SIG-M5 treated with dmso at 0.1 percent for 504 hours (cell line): ENCODE measurements at regions not wholly inside any gene's neighbourhood (a gene's known extent, or its start where the extent isn't known, plus 50 kb on each side); places are given as distances from the start of the nearest gene placed in this dataset.
A peak's percentile ranks its signal among the peaks of the same experiment; 100 is the strongest.

Source experiments
- DNase-seq: peaks from one replicate; lab custom pipeline; 2025; ENCODE audit not compliant: unreplicated experiment; lab: John Stamatoyannopoulos, UW

- DNase-seq, result no peak
These were observed 238.0 kb upstream of the ATP2B1 start for GRCh38 chr12:89946518-89947135.

DNA sequence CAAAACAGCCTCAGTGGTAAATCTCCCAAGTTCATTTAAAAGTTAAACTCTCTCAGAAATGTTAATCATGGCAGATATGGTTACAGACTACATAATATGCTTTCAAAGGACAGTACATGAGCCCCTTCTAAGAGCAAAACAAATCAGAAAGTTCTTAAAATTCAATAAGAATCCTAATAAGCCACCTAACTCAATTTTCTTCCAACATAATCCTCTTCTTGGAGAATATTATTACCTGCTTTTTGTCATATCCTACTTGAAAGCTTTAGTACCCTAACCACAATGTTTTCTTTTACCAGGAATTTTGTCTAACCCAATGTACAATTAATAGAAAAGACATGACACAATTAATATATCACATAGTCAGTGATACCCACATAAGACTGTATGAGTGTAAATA lies 236.5 kb upstream of the ATP2B1 start:
- DNase-seq, result no peak

DNA sequence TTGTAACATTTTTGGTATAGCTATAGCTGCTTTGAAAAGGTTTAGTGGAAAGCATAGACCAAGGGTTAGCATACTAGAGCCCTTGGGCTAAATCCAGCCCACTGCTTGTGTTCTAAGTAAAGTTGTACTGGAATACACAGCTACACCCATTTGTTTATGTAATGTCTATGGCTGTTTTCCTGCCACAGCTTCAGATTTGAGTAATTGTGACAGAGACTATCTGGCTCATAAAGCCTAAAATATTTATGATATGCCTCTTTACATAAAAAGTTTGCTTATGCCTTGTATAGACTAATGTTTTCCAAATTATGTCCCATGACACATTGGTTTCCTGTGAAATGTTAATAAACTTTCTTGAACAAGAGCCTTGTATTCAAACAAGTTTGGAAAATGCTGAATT lies 234.8 kb upstream of the ATP2B1 start:
- no peak for DNase-seq

DNA sequence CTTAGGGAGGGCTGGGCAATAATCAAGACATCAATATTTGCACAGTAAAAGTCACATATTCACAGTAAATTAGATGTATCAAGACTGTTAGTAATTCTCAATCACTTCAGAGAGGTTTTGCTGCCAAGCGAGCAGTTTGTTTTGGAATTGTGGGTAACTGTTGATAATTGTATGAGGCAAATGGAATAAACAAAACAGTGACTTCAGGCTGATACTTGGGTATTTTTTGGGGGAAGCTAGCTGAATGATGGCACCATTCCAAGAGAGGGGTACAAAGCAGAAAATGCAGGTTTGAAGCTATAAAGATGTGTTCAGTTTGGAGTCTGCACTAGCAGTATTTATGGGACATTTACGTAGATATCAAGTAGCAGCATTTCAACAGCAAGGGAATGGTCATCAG lies 232.8 kb upstream of the ATP2B1 start:
- no peak for DNase-seq

- DNase-seq, result no peak
These were observed 231.0 kb upstream of the ATP2B1 start for GRCh38 chr12:89939522-89940215.

DNA sequence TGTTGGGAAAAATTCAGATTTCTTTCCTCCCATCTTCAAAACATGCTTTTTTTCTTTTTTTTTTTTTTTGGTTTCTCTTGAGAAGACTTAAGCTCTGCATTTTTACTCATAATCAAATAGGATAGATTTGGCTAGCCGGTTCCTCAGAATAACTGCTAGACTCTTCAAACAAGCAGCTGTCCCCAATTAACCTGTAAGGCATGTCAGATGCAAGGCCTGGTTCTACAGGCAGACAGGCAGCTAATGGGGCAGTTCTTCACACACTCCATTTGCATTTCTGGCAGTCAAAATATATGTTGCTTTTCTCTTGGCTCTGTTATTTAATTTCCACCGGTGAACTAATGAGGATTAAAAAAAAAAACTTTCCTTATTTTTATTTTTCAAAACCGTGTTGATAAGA lies 228.0 kb upstream of the ATP2B1 start:
- no peak for DNase-seq

DNA sequence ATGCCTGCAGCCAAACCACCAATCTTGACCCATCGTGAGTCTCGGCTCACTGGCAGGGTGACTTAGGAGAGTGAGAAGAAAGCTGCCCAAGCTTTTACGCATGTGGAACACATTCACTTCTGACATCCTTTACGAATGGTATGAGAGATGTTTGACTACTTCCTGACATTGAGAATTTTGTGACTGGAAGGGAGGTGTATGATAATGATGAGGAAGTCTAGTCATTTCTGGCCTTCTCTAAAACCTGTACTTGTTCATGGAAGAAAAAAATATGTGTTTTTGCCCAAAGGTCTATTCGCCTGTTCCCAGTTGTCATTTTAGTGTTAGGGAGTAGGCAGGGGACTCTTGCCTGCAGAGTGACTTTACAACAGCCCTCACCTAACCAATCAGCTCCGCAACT lies 227.2 kb upstream of the ATP2B1 start:
- no peak for DNase-seq

DNA sequence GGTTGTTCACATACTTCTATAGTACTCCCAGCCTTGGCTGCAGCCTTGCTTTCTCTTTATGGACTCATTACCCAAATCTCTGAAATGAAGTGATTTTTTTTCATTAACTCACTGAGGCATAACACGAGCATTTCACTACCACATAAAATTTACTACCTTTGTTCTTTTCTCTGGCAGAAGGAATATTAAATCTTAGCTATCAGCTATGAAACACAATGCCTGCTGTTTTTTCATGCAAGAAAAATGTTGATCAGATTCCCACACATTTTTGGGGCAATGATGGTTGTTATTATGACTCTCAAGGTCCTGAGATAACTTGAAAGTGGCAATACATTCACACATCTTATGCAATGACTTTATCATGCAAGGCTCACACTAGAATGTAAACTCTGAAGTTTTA lies 225.3 kb upstream of the ATP2B1 start:
- DNase-seq, result no peak

DNA sequence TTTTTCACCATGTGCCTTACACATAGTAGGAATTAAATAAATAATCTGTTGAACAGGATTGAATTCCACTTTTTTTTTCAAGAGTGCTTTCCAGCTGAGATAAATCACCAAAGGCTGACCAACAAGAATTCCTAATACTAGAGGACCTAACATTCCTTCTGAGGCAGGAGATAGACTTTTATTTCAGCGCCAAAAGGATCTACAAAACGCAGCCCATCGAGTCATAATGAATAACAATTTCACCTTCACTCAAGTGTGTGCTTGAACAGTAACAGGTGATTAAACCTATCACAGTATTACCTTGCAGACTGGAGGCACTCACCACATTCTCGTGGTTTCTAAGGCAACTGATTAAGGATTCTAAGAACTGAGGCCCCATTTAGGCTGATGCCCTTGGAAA lies 224.3 kb upstream of the ATP2B1 start:
- DNase-seq, result no peak

DNA sequence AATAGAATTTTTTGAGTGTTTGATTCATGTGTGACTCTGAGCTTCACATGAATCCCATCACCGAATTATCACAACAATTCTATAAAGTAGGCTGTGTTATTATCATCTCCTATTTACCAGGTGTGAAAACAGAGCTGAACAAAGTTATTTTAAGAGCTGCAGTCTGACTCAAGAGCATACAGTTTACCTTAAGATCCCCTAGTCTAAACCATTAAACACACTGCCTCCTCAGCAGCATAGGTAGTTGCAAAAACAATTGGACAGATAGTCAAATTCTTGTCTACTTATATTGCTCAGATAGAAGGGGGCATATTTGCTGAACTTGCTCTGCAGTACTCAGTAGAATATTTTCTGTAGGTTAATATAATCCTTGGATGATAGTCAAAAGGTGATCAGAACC lies 219.8 kb upstream of the ATP2B1 start:
- DNase-seq, result no peak

- DNase-seq, result peak; percentile 80
These were observed 218.6 kb upstream of the ATP2B1 start for GRCh38 chr12:89927226-89927698.

DNA sequence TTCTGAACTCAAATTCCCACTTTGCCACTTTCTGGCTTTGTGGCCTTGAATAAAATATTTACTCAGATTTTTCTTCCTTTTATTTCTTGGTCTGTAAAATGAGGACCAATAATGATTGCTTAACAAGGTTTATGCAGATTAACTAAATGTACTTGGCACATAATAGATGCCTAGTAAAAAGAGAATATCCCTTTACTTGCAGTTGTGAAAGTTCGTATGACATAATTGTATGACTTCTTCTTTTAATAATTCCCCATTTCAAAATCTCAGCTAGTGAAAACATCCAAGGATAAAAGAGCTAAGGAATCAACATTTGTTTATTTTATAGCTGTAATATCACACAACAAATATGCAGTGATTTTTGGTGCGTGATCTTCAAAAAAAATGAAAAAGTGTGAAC lies 215.6 kb upstream of the ATP2B1 start:
- no peak for DNase-seq

GRCh38 chr12:89923091-89923490 lies 214.5 kb upstream of the ATP2B1 start:
- DNase-seq, result no peak

GRCh38 chr12:89920866-89921265 lies 212.2 kb upstream of the ATP2B1 start:
- DNase-seq, result no peak

DNA sequence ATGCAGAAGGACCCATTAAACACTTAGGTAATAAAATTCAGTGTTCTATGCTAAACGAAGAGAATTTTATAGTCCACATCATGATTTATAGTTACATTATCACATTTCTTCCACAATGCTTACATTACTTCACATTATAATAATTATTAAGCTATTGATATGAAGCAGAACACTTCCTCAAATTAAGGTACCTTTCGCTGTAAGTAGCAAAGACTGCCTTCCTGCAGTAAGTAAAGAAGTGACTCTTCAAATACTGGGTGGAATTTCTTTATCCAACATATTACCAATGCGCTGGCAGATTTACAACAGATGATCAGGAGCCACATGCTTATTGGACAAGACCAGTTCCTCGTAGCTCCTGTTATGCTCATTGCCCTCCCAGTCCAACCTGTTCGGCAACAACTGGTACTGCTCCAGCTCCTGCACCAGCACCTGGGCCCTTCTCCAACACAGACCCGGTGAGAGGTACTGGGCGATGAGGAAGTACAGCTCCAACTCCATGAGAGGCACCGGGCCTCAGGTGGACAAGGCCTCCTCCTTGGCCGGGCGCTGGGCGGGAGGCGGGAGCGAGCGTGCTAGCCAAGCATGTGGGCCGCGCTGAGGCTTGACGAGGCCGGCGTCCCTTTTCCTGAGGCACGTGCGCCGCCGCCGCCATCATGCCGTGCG lies 210.7 kb upstream of the ATP2B1 start:
- peak; percentile 35 for DNase-seq

GRCh38 chr12:89918172-89918846 lies 209.7 kb upstream of the ATP2B1 start:
- no peak for DNase-seq

GRCh38 chr12:89909753-89910152 lies 201.1 kb upstream of the ATP2B1 start:
- DNase-seq, result no peak

GRCh38 chr12:89907659-89908058 lies 199.0 kb upstream of the ATP2B1 start:
- DNase-seq, result no peak

- no peak for DNase-seq
These were observed 198.2 kb upstream of the ATP2B1 start for GRCh38 chr12:89906824-89907223.

- DNase-seq, result no peak
These were observed 197.5 kb upstream of the ATP2B1 start for GRCh38 chr12:89906178-89906577.

DNA sequence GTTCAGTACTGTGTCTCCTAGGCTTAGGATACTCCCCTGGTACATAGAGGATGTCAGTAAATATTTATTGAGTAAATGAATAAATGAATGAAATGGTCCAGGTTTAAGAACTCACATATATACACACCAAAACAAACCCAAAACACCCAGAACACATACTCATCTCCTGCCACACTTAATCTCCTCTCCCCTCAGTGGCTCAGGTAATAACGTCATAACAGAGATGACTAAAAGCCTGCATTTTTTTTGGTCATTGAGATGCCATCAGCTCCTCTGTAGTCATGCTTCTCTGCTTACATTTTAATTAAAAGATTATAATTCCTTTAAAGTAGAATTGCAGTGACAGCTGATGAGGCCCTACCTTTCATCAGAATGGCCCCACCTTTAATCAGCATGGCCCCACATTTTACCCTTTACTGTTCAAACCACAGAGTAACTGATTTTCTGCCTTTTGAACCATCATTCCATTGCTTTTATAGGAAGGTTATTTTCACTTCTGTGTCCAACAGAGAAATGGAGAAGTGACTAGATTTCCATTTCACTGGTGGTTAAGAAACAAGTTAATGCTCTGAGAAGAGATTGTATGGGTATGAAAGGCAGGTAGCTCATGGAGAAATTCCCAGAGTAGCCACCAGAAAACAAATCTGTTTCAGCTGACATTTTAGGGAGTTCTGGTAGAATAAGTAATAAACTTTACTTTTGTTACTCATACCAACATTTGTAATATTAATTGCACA lies 193.4 kb upstream of the ATP2B1 start:
- no peak for DNase-seq
